Activated gamma-delta T cell treated with anti-CD3 and anti-CD28 coated beads, Interleukin-2, amount 50 U/mL, for 16 hours (primary cell): ENCODE measurements at regions not wholly inside any gene's neighbourhood (a gene's known extent, or its start where the extent isn't known, plus 50 kb on each side); places are given as distances from the start of the nearest gene placed in this dataset.

Source experiments
- DNase-seq: peaks from one replicate; pipeline ENCODE4 v3.0.0-alpha.2; 2020; ENCODE audit warnings: low read depth

DNA sequence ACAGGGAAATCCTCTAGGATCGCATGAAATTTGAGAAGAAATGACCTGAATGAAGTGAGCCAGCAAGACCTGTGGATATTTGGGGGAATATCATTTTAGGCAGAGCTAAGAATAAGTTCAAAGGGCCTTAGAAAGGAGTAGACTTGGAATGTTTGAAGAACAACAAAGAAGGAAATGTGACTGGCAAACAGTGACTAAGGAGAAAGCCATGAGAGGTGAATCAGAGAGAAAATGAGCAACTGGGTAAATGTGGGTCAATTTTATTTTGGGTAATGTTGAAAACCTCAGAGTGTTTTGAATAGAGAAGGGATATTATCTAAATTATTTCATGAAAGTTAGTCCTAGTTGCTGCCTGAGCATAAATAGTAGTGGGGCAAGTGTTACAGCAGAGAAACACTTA lies 672.8 kb downstream of the LMO4 start:
- DNase-seq: no peak

DNA sequence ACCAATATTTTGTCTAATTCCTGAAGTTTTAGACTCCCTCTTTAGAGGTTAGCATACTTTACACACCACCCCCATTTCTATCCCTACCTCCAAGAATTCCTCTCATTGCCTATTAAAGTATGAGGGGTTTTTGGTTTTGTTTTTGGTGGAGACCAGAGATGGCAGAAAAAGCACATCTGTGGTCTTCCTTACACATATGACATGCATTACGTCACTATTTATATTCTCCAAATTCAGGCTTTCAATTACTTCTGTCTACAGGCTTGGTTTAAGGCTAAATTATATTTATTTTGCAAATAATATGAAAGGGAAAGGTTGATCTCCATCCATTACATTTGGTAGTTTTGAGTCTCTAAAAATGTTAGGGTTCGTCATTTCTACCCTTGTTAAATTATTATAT lies 674.6 kb downstream of the LMO4 start:
- DNase-seq: no peak

DNA sequence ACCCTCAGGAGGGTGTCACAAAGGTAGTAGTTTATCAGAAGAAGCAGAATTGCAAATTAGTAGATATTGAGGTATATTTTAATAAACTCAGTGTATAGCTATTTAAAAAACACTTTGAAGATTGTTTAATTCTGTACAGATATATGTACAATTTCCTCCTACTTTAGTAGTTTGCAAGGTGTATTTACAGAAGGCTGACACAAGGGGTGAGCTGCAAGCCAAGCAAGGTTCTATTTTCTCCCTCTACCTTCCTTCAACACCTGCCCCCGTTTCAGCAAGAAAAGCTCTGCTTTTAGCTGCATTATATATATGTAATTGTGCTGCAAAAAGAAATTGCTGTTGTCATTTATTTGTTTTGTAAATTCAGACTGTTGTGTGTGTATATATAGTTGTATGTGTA lies 674.2 kb upstream of the PKN2 start:
- no peak for DNase-seq

DNA sequence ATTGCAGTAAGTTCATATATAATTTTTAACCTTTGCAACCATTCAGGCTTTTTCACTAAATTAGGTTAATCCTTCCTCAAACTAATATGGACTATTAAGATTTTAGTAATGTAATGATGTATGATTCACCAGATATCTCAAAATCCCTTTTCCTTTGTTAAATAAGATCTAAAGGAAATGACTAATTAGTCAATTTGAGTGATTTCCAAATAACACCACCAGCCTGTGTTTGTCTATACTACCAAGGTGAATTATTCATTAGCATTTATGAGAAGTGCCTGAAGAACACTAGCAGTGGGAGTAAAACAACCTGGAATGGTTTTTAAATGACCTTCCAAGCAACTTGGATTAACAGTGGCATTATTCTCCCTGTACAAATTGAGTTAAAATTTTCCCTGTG lies 670.6 kb upstream of the PKN2 start:
- no peak for DNase-seq

DNA sequence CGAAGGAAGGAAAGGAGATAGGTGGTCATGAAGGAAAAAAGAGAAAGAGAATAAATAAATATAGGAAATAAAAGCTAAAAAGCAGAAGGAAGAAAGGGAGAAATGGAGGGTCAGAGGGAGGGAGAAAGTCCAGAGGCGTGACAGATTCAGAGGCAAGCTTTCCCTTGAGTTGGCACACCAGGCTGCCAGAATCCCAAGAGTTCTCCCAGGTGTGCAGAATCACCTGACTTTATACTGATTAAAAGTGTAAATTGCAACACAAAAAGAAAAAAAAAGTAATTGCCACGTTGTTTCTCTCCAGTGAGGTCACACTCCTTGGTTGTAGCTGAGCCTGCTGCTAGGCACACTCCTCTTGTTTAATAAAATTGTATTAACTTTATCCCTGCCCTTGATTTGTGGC lies 669.9 kb upstream of the PKN2 start:
- no peak for DNase-seq

DNA sequence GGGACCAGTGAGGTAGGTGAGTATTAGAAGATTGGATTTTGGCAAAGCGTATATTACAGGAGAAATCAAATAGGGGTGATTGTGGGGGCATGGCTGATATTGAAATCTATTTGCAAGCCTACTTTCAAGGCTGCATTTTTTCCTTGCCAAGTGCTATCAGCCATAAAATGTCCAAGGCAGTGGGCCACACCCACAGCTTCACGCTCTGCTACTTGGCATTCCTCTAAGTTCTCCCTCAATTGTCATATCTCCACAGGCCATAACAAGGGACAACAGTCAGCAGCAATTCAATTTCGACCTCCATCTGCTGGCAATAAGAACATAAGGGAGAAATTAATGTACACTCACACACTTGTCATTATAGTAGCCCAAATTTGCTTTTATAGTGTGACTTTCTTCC lies 667.1 kb upstream of the PKN2 start:
- no peak for DNase-seq

DNA sequence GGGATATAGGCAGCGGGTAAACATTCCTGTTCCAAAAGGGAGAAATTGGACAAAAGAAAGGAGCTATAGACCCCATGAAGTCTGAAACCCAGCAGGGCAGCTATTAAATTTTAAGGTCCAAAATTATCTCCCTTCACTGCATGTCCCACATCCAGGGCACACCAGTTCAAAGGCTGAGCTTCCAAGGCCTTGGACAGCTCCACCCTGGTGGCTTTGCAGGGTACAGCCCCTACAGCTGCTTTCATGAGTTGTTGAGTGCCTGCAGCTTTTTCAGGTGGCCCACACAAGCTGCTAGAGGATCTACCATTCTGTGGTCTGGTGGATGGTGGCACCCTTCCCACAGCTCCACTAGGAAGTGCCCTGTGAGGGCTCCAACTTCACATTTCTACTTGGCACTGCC lies 662.5 kb upstream of the PKN2 start:
- no peak for DNase-seq

DNA sequence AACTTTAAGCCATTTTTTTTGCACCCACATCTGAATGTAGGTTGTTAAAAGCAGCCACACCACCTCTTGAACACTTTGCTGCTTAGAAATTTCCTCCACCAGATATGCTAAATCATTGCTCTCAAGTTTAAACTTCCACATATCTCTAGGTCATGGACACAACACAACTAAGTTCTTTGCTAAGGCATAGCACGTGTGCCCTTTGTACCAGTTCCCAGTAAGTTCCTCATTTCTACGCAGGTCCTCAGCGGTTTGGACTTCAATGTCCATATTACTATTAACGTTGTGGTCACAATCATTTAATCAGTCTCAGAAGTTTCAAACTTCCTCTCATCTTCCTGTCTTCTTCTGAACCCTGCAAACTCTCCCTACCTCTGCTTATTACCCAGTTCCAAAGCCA lies 661.6 kb upstream of the PKN2 start:
- DNase-seq: no peak

DNA sequence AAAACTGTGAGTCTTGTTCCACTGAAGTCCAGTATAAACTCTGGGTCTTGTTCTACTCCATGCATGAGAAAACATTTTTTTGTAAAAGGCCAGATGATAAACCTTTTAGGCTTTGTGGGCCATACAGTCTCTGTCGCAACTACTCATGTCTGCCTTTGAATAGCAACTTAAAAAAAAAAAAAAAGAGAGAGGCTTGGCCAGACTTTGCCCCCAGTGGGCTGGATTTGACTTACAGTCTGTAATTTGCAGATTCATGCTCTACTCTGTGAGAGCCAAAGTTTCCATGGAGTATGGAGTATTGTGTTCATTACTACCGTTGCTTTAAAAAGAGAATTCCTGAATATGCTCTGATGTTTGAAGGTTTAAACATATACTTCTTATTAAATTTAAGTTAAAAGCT lies 654.9 kb upstream of the PKN2 start:
- no peak for DNase-seq

DNA sequence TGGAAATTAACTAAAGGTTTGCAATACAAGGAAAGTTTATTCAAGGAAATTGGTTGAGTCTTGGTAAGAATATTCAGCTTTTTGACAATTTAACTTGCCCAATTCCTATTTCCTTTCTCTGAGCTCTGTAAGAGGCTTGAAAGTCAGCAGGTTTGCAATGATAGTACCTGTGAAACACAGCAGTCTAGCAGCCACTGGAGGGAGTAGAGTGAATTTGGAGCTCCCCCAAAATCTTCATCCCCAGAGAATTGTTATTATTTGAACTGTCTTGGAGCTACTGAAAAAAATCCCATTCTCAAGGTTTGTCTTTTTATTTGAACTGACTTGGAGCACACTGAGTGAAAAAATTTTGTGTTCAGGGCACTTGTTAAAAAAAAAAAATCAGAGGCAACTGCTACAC lies 654.2 kb upstream of the PKN2 start:
- DNase-seq: no peak

DNA sequence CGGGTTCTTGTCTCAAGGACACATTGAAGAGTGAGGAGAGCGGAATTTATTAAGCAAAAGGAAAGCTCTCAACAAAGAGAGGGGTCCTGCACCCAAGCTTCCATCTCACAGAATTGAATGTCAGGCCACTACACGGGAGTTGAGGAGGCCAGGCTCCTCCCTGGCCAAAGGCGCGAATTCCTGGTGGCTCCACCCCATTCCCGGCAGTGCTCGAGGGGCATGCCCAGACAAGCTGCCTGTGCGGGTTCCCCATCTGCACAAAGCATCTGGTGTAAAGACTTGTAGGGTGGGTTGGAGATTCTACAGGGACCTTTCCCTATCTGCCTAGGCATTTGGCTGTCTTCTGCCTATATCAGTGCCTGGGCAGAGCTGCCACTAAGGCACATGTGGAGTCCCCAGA lies 648.5 kb upstream of the PKN2 start:
- DNase-seq: no peak

DNA sequence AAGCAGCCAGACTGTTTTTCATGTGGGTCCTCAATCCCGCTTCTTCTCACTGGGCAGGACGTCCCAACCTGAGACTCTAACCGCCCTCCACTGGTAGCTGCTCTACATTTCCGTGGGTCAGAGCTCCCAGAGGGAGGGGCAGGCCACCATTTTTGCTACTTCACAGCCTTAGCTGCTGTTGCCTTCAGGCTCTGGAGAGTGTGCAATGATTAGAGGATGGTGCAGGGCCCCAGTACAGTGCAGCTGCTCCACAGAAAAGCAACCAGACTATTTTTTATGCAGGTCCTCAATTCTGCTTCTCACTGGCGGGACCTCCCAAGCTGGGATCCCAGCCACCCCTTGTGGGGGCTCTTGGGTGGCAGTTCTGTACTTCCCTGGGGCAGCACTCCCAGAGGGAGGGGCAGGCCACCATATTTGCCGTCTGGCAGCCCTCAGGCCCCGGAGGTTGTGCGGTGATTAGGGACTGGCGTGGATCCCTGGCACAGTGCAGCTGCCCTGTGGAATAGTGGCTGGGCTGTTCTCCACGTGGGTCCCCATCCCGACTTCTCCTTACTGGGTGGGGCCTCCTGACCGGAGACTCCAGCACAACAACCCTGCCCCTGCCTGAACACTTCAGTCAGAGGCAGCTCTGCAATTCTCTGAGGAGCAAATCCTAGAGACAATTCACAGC lies 647.6 kb upstream of the PKN2 start:
- DNase-seq: no peak

DNA sequence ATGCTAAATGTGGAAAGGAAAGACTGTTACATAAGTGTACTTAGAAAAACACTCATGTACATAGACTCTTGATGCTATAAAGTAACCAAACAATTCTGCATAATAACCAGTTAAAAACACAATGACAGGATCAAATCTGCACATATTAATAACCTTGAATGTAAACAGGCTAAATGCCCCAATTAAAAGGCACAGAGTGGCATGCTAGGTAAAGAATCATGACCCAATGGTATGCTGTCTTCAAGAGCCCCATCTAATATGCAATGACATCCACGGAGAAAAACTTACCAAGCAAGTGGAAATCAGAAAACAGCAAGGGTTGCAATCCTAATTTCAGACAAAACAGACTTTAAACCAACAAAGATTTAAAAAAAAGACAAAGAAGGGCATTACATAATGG lies 644.8 kb upstream of the PKN2 start:
- no peak for DNase-seq

DNA sequence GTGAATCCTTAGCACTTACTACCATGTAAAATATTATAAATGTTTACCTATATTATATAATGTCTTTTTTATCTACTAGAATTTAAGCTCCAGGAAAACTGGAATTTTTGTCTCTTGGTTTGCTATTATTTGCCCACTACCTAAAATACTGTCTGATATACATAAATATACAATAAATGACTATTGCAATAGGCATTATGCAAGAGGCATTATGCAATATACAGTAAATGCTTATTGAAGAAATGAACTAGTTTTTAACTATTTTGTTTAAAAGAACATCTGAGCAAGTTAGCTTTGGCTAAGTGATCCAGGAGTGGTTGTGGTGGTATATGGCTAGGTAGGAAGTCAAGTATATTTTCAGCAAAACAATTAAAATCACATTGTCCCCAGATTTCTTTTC lies 640.2 kb upstream of the PKN2 start:
- no peak for DNase-seq

DNA sequence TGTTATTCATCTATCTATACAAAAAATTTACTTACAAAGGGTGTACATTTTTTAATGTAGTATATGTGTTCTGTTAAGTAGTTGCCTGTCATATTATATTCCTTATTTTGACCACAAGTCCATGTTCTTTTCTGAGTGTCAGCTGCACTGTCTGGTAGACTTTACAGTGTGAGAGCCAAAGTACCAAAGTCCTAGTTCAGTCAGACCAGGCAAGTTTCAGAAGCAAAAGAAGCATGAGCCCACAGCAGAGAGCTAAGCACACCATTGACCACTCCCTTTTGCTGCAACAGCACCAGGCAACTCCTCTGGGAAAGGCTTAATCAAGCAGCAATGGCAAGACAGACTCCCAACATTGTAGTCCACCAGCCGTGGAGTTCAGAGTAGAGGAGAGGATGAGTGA lies 631.9 kb upstream of the PKN2 start:
- no peak for DNase-seq

DNA sequence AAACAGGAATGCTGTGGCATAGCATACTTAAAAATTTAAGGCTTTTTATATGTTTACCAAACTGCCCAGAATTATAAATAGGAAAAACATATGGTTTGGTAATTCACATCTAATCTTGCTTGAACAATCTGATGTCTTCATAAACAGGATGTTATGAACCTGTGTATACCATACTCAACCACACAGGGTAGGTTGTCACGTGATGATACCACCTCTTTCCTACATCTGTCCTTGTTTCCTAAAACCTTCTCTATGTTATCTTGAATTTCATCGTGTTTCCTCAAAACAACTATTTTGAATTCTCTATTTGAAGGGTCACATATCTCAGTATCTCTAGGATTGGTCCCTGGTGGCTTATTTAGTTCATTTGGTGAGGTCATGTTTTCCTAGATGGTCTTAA lies 631.0 kb upstream of the PKN2 start:
- DNase-seq: no peak

DNA sequence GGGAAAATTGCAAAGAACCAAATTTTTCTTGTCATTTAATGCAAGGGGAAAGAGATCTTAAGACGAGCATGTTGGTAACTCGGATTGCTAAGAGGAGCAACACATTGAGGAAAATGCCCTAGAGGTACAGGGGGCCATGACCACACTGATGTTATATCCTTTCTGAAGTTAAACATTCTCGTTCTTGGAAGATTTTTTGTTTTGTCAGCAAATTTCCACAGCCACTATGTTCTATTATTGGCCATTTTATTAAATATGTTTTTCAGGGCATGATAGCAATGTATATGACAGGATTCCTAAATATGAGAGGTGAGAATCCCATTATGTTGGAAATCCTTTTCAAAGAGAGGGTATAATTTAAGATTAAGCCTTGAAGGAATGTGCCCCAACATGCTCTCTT lies 627.2 kb upstream of the PKN2 start:
- DNase-seq: no peak

DNA sequence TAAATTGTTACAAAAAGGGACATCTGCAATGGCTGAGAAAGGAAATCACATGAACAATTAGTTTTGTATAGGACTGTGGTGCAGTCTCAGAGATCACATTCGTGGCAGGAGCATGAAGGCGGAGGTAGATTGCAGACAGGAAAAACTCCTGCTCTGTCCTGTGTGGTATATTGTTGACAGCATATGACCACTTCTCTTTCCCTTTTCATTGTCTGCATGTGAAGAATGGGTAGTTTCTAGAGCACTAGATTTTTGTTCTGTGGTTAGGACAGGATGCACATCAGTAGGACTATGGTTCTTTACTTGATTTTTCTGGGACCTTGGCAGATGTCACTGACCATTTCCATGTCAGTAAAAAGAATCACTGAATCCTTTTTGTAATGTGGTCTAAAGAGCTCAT lies 625.9 kb upstream of the PKN2 start:
- DNase-seq: no peak

DNA sequence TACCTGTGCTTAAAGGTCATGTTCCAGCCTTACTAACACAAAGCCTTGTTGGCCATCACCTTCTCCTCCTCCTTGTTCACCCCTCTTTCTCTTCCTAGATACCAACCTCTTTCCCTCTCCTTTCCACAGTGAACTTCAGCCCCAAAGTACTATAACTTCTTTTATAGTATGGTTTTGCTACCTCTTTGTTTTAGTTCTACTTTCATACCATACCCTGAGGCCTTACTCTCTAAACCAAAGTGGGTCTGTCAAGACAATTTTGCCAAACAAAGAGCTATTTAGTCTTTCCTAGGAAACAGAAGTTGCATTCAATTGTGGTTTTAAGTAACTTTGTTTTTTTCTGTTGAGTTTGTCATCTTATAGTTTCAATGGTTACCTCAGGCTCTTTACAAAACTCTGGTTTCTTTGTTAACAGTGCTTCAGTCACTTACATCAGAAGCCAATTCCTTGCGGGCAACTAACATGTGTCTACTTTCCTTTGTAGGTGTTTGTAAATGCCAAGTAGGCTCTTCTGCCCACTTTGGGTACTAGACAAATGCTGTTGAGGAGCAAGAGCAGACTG lies 623.9 kb upstream of the PKN2 start:
- no peak for DNase-seq

DNA sequence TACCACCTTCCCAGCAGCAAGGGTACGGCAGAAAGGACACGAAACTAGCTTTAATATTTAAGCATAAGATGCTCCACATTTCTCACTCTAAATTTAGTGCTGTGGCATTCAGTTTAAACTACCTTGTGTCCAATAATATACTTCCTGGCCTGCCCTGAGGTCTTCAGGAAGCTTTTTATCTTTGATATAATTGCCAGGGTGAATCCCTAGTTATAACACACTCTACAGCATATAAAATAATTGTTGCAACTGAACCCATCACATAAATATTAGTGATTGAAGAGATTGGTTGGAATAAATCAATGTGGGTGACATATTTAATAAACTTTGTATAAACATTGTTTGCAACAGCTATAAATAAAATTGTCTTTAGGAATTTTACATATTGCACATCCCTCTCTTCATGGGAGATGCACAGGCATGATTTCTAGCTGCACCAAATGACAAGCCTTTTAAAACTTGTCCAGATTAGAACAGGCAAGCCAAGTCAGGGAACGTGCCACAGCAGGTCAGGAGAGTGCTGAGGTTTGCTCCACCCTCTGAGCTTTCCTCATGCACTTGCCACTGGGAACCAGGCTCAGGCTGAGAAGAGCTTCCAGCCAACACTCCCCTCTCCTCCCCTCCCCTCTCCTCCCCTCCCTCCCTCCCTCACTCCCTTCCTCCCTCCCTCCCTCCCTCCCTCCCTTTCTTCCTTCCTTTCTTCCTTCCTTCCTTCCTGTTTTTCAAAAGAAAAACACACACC lies 623.2 kb upstream of the PKN2 start:
- no peak for DNase-seq

DNA sequence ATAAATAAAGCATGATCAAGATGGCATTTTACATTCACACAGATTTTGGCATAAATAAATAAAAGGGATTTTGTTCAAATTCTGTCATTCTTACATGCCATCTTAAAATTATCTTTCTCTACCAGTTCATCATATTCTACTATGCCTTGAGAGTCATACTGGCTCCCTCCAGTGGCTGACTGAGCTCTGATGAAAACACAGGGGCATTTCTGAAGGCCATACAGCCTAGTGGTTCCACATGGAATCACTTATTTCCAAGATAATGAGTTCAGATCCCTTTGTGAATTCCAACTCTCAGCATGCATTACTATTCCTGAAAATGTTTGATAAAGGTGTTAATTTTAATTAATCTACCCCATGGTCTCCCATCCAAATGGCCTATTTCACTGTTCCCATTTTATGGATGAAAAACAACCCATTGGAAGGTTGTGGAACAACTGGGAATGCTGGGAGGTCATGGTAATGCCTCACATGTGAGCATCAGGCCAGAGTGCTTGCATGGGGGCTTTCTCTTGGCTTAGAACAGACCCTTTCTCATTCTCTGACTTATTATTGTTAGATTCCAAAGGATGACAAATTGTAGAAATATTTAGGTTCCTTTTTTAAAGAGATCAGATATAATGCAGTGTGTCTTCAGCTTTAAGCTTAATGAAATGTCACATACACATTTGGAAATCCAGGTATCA lies 622.4 kb upstream of the PKN2 start:
- DNase-seq: no peak

DNA sequence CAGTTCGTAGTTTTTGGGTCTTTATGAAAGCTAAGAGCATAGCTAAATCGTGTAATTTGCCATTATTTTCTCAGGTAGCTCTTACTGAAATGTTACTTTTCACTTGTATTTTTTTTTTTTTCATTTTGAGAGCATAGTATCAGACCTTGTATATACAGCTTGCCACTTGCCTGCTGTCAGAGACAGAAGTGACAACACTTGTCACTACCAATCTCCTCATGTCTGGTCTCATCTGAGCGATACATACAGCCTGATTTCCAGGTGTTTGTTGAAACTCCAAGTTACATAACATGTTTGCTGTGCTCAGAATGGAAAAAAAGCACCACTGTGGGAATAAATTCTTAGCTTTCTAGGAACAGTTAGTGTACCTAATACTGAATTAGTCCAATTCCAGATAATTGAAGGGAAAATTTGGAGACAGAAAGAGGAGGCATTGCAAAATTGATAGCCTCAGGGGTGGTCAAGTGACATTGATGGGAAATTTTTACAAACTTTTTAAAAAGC lies 621.4 kb upstream of the PKN2 start:
- DNase-seq: no peak

DNA sequence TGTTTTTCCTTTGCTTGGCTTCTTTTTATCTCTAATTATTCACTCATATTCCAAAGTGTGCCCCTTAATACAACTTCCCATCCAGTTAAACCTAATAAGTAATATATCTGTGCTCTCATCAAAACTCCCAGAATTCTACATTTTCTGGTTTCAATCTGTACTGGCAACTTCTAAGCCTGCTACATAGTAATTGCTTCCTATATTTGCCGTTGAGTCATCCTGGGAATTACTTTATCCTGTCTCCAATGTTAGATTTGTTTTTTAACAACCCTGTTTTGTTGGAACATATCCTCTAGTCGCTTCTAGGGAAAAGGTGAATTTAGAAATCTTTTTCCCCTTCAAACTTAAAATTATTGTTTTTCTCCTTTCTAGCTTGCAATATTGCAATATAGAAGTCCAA lies 620.5 kb upstream of the PKN2 start:
- no peak for DNase-seq
